HG03439 (cell line): ENCODE measurements at regions not wholly inside any gene's neighbourhood (a gene's known extent, or its start where the extent isn't known, plus 50 kb on each side); places are given as distances from the start of the nearest gene placed in this dataset.

Experiments used
- ATAC-seq: cut with Tn5 transposase; IDR thresholded peaks from one replicate; pipeline ENCODE4 v1.9.1; 2021; ENCODE audit warnings: mild to moderate bottlenecking, moderate library complexity; ENCODE audit not compliant: unreplicated experiment

DNA sequence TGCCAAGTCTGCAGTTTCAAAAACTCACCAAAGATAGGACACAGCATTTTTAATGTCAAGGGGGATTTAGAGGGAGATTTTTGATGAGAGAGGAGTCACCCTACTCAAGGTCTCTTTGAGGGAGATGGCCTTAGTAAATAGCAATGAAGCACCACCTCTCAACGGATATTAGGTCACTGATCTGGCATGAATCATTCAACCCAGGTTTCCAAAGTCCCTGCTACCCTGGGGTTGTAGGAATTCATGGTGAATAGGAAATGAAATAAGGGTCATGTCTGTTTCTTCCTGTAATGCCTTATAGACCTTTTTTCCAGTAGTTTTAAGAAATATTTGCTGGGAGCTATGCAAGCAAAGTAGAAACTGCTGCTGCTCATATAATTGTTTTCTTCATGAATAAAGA is 2154.9 kb downstream of the LRRC4C start:
- no peak for ATAC-seq

DNA sequence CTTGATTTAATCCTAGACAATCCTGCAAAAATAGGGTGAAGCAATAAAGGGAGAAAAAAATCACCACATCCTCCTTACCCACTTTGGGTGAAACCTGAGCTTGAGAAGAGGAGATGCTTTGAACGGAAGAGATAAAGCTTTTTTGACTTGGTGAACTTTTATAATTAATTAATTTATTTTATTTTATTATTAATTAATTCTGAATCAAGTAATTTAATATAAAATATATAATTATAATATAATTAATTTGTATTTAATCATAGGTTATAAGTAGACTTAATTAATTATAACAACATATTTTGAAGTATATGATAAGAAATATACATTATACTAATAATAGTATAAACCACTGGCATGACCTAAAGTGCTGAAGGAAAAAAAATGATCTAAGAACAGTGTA is 2164.8 kb downstream of the LRRC4C start:
- no peak for ATAC-seq

DNA sequence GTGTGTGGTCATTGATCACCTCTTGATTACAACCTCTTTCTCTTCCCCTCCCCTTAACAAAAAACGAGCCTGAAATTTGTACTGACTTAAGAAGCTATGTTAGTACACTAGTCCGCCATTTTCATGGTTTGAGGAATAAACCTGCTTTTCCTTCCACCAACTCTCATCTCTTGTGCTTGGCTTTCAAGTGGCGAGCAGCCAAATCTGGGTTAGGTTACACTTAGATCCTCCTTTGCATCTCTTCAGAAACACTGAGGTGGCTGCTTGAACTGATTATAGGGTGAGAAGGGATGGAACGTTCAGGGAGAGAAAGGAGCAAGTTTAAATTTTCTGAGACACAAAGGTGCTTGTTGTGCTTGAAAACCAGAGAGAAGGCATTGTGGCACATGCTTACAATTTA is 2171.4 kb downstream of the LRRC4C start:
- no peak for ATAC-seq

DNA sequence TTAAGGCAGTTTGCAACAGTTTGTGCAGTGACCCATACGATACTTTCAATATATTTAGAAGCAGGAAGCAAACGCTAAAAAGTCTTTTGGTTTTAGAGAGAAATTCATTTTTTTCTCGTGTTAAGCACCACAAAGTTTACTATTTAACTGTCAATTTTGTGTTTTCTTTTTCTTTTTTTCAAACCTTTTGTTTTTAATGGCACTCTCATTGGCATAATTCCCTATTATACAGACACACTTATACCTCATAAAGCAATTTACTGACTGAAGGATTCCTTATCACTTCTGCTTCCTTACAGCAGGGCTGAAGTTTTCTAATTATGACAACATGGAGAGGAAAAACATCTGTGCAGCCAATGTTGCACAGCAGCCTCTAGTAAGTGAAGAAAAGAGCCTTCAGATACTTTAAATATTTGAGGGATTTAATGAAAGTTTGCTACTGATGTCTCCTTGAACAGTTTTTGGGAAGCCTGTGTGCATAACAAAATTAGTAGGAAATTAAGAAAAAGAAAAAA is 2191.2 kb downstream of the LRRC4C start:
- no peak for ATAC-seq

DNA sequence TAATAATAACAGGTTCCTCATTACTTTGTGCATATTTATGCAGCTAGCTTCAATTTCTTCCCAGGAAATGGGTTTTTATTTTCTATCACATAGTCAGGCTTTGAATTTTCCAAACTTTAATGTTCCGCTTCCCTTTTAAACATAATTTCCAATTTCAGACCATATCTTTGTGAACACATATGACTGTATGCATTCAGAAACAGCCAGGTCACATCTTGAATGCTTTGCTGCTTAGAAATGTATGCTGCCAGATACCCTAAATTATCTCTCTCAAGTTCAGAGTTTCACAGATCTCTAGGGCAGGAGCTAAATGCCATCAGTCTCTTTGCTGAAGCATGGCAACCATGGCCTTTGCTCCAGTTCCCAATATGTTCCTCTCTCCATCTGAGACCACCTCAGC is 2203.8 kb downstream of the LRRC4C start:
- no peak for ATAC-seq

DNA sequence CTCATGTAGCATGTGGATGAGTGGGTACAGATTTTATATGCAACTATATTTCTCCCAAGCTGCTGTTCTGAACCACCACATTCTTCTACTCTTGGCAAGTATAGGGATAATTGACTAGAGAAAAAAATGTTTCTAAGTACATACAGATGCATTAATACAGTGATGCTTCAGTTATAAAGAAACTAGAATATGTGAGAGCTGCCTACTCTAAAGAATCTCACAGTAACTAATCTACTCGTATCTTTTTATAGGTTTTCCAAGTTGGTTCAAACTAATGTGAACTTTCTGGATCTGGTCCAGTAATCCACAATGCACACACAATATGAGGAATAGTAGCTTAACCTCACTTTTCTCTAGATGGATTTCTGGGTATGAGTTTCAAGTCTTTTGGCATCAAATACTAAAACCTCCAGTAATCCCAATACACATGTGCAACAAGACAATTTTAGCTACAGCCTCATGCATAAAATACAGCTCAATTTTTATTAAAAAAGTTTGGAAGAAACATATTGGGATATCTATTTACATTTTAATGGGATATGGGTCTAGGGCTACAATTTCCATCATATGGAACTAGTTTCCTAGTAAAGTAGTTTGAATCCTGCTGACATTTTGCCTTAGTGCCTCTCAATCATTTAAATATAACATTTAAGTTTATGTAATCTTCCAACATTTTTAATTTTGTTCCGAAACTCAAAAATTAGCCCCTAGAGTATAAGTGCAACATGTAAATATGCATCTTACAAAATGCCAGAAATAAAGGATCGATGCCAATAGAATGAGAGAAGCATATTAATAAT is 2209.7 kb downstream of the LRRC4C start:
- no peak for ATAC-seq

DNA sequence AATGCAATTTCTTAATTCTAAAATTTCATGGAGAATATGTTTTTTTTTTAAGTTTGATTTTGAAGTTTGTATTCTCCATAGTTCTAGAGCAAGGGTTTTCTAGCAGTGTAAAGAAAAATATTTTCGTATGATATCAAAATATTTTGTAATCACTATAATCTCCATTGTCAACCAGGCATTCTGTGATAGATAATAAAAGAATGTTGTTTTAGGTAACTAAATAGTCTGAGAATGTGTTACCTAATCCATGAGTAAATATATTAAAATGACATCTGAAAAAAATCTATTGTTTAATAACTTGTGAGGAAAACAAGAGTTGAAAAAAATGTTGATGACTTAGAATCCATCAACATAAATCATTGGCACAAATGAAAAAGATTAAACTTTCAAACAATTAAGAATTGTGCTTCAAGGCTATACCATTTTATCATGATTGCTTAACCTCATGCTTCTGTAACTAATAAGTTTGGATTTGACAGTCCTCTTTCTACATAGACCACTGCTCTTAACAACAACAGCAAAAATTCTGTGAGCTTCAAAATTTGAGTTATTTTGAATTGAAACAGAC is 2211.8 kb downstream of the LRRC4C start:
- ATAC-seq: no peak

DNA sequence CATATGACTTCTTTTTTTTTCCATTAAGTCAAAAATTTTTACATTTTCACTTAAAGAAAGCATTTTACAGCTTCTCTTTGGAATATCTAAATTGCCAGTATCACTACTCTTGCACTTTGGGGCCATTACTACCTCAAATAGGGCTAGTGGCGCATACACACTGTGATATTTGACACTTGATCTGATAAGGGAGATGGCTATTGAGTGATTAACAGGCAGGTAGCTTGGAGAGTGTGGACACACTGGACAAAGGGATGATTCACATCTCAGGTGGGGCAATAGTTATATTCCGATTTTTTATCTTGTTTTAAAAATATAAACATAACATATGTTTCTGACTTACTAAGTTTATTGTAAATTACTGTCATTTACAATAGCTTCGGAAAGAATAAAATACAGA is 2219.9 kb downstream of the LRRC4C start:
- ATAC-seq: no peak

DNA sequence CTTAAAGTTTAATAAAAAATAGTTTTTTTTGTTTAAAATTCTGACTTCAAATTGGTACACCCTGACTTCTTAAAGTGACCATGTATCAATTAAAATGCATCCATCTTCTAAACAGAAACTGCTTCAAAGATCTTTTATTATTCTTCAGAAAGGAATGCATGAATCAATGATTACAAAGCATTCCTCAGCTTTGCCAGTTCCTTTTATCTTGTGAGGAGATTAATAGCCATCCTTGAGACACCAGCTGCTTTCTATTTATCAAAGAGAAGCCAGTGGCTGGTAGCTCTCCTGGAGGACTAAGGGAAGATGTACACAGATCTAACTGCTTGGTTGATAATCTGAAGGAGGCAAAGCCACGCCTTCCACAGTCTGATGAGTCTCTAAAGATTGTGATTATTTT is 2222.5 kb downstream of the LRRC4C start:
- no peak for ATAC-seq

DNA sequence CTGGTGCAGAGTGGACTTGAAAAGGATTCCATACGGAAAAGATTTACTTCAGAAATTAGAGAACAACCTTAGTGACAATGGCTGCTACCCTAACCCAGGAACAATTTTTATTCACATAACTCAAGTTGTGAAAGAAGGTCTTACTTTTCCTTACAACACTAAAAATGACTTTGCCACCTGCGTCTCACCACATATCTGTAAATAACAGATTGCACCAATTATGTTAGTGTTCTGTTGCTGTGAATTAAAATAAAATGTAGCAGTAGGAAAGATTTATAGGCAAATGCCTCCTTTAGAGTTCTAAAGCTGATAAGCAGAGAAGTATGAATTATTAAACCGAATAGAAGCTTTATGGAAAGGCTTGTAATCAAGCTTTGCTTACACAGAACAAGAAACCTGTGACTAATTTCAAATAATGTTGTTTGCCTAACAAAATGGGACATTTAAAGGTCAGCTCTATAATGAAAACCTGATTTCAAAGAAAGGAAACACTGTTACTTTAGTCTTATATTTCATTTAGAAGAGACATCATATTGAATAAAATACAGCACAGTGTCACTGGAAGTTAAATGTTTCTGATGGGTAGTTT is 2237.8 kb downstream of the LRRC4C start:
- ATAC-seq: no peak

DNA sequence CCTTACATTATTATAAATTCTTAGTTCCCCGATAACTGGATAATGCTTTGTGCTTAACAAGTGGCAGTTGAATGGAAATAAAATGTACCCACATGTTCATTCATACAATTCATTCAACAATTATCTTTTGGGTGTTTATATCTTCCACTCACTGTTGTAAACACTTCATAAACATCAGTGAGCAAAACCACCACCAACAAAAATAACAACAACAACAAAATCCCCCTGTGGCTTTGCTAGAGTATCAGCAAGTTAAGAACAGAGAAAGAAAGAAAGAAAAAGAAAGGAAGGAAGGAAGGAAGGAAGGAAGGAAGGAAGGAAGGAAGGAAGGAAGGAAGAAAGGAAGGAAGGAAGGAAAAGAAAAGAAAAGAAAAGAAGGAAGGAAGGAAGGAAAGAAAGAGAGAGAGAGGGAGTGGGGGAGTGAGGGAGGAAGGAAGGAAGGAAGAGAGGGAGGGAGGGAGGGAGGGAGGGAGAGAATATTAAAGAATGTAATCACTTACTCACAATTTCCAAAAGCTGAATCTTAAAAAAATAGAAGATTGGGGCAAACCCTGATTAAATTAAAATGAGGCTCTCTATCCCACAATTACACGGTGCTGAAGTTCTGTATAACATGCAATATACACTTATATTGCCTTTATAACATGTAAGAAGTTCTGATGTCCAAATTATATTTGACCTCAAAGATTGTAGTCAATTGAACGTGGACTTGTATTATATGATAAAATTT is 2238.8 kb downstream of the LRRC4C start:
- no peak for ATAC-seq

DNA sequence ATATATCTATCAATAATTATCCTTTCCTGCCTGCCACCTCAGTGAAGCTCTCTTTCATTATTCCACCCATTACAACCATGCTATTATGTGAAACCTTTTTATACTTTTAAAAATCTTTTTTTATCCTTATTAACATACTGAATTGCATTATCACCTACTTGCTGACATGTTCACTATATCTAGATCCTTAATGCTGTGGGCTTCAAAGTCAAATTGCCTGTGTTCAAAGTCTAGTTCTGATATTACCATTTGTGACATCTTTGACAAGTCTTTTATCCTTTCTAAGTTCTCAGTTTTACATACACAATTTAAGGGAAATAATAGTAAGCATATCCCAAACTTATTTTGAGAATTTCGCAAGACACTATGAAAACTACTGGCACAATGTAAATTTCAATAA is 2239.4 kb downstream of the LRRC4C start:
- ATAC-seq: no peak

DNA sequence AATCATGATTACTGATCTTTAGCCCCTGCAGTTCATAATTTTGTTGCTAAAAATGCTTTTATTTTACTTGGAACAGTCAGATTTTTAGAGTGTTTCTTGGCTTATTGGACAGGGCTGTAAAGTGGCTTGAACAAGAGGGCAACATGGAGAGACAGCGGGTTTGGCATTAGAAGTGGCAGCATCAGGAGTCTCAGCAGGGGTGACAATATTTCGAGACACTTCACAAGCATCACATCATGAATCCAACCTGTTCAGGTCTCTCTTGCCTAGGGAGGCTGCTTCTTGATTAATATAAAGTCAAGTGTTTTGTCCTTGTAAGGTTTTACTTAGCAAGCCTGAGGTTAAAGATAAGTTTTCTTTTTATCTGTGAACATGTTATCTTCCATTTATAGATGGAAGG is 2249.5 kb downstream of the LRRC4C start:
- ATAC-seq: no peak

DNA sequence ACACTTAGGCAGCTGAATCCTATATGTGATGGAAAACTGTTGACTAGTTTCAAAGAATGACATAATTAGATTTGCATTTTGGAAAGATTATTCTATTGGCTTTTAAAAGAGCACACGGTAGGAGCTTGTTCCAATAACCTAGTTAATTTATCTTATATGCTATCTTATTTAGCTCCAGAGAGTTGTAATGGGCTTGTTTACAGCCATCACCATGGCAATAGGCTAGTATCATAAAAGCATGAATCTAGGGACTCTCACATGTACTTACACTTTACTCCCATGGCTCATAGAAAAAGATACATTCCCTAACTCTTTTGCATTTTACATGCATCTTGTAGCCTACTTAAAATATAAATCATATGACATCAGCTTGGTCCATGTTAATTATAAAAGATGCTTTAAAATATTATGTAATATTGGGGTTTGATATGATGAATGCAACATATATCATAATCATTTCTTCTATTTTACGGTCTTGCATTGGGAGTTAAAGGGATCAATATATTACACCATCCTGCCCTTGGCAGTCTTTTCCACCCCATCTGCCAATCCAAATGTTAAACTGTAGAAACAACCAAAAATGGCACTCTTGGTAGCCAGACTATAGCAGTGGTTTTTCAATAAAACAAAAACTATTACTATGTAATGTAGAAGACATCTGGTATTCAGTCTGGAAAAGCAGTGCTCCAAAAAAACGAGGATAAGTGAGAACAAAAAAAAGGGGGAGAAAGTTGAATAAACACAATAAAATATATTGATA is 2254.0 kb downstream of the LRRC4C start:
- no peak for ATAC-seq

DNA sequence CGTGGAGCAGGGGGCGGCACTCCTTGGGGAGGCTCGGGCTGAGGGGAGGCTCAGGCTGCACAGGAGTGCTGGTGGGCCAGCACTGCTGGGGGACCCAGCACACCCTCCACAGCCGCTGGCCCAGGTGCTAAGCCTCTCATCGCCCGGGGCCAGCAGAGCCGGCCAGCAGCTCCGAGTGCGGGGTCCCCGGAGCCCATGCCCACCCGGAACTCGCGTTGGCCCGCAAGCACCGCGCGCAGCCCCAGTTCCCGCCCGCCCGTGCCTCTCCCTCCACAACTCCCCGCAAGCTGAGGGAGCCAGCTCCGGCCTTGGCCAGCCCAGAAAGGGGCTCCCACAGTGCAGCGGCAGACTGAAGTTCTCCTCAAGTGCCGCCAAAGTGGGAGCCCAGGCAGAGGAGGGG is 2266.8 kb downstream of the LRRC4C start:
- no peak for ATAC-seq

DNA sequence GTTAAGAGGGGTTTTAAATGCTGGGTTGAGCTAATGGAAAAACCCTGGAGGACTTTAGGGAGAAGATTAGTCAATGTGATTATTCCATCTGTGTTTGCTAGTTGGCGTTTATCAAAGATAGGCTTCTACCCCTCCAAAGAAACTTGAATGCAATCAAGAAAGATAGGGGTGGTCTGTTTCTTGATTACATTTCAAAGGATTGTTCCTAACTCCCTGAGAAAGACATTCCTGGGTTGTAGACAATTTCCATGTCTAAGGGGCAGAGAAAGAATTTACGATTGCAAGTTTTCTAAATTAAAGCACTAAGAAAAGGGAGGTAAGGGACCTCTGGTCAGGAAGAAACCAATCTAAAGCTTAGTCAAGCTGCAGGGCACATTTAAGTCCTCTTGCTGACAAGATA is 2268.7 kb downstream of the LRRC4C start:
- no peak for ATAC-seq

DNA sequence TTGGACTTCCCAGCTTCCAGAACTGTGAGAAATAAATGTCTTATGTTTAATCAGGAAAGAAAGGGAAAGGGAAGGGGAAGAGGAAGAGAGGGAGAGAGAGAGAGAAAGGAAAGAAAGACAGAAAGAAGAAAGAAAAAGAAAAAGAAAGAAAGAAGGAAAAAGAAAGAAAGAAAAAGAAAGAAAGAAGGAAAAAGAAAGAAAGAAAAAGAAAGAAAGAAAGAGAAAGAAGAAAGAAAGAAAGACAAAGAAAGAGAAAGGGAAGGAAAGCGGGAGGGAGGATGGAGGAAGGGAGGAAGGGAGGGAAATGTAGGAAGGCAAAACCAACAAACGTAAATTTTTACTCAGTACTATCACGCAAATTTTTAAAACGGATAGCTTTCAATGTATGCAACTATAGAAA is 2281.8 kb downstream of the LRRC4C start:
- no peak for ATAC-seq

DNA sequence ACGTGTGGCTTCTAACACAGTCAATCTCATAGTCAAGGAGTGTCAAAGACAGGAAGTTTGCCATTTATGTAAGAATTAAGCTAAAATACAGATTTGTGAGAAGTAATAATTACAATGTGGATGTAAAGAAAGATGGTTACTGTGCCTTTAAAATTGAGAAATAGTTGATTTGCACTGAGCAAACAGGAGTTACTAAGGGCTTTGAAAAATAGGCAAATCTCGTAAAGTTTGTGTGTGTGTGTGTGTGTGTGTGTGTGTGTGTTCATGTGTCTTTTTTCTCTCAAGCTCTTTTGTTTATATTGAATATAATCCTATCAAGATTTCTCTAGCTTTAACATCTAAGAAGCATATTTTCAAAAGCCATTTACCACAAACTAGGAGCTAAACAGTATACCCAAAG is 2284.5 kb downstream of the LRRC4C start:
- no peak for ATAC-seq

DNA sequence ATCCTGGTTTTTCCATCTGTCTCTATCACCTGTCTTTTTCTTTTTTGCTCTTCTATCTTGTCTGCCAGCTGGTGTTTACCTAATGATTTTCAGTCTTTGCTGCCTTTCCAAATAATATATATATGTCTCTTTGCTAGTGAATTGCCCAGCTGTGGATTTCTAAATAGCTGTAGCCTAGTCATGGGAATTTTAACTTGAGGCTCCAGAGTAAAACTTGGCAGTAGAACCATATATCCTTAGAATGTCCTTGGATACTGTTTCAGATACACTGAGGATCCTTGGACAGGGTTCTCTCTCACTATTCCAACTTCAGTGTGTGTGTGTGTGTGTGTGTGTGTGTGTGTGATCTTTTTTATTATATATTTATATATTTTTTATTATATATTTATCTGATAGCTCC is 2285.3 kb downstream of the LRRC4C start:
- ATAC-seq: no peak

DNA sequence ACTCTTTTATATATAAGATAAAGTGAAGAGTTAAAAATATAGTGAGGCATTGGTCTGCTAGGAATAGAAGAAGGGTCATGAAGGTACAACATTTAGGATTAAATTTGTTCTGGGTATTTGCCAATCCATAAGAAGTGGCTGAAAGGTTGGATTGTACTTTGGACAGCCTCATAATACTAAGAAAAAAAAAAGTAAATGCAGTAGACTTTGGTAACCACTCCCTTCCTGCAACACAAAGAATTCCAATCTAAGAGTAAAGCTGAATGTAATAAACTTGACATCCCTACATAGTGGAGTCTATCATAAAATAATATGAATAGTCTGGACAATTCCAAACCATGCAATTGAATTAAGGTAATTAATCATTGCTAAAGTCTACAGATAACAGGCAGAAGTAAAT is 2294.4 kb downstream of the LRRC4C start:
- ATAC-seq: no peak

DNA sequence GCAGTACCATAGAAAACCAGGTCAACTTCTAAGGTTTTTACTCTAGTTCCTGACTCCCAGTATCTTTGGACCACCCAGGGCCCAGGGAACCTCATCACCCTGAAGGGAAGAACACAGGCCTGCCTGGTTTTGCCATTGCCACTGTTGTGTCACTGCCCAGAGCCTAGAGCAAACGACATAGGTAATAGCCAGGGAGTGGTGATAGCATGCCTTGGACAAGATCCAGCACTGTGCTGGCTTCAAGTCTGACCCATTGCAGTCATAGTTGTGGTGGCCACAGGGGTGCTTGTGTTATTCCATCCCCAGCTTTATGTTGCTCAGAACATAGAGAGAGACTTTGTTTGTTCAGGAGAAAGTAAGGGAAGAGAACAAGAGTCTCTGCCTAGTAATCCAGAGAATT is 2310.2 kb downstream of the LRRC4C start:
- ATAC-seq: no peak
